Kidney (tissue), 13 donors: ENCODE measurements at regions not wholly inside any gene's neighbourhood (a gene's known extent, or its start where the extent isn't known, plus 50 kb on each side); places are given as distances from the start of the nearest gene placed in this dataset.

ENCODE experiments used
- DNase-seq, 5 donors: peaks; one replicate each; pipeline ENCODE4 v3.0.0-alpha.2; 2013 to 2020
- FAIRE-seq: peaks from 2 replicates; lab custom pipeline; 2012; peaks lifted over from hg19 to GRCh38; lab: Jason Lieb, UNC
- H3K27ac ChIP-seq, 2 donors: one replicate each; pipeline ENCODE4 v1.7.0; 2013; ENCODE audit warnings: low read depth in 2 of 2, low read length in 2 of 2, inconsistent platforms in 1 of 2
- H3K27me3 ChIP-seq: one replicate; pipeline ENCODE4 v1.7.1; 2013; ENCODE audit warnings: low read length, inconsistent platforms; ENCODE audit not compliant: control insufficient read depth, insufficient read depth
- H3K36me3 ChIP-seq, 3 donors: one replicate each; pipeline versions ENCODE4 v1.7.0 to v1.7.1; 2013; ENCODE audit warnings: low read length in 3 of 3, control low read depth in 1 of 3, inconsistent platforms in 1 of 3; ENCODE audit not compliant: insufficient read depth in 3 of 3, control insufficient read depth in 2 of 3
- H3K4me1 ChIP-seq, 3 donors: one replicate each; pipeline versions ENCODE4 v1.7.0 to v1.7.1; 2013; ENCODE audit warnings: low read length in 3 of 3, inconsistent platforms in 1 of 3, low read depth in 1 of 3; ENCODE audit not compliant: control insufficient read depth in 2 of 3, insufficient read depth in 2 of 3
- H3K4me3 ChIP-seq, 3 donors: one replicate each; pipeline versions ENCODE4 v1.7.0 to v1.8.1; 2013; ENCODE audit warnings: low read length in 3 of 3, control low read depth in 1 of 3, inconsistent platforms in 1 of 3
- H3K9ac ChIP-seq, 3 donors: one replicate each; pipeline versions ENCODE4 v1.7.0 to v1.7.1; 2013; ENCODE audit warnings: low read length in 3 of 3, control low read depth in 1 of 3, inconsistent platforms in 1 of 3
- H3K9me3 ChIP-seq, 3 donors: one replicate each; pipeline versions ENCODE4 v1.7.0 to v1.7.1; 2013; ENCODE audit warnings: low read length in 3 of 3, control low read depth in 1 of 3, inconsistent platforms in 1 of 3; ENCODE audit not compliant: control insufficient read depth in 2 of 3, insufficient read depth in 1 of 3
- intact Hi-C: fragments of 100-400 bp; cut with DNase I; formaldehyde crosslinking; loops from one replicate; pipeline ENCODE4 v1.11.1; 2022
- TF ChIP-seq, protein P1 (sequence below): IDR thresholded peaks from 3 replicates; pipeline ENCODE4 v1.5.1; 2012; ENCODE audit warnings: mild to moderate bottlenecking, moderate library complexity, borderline replicate concordance; ENCODE audit not compliant: insufficient read depth; ENCODE audit errors: extremely low read depth
- donor health status: control.
- donor health status: control.
- donor health status: control.
- donor health status: control.
- donor health status: control.
- donor health status: DM: yes; HTN: yes; CAD: no.
- donor health status: Normal renal cell carcinoma (clear cell type).

DNA sequence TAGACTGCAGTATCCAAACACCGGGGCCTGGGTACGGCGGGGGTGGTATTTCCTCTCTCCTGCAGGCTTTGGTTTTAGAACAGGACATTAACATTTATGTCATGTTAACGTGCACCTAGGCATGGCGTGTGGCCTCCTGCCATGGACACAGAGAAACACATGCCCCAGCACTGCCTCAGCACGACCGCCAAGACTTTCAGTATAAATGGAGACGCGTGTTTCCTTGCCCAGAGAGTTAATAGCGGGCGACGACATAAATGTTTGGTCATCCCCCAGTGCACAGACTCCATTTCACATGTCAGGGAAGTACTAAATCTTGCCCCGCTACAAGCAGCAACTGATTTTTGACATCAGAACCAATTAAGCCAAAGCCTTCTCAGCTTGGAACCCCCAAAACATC is 737.9 kb downstream of the RAB28 start:
- Histone ChIP-seq H3K36me3 (no peaks in the 10 kb centered on the region), H3K27me3 (no peaks in the 10 kb centered on the region), H3K9ac (no peak overlapping the region), H3K9me3 (no peaks in the 10 kb centered on the region), H3K27ac (no peak overlapping the region), H3K4me1 (no peaks in the 10 kb centered on the region), H3K4me3 (no peak overlapping the region)
- TF ChIP-seq, protein P1, sequence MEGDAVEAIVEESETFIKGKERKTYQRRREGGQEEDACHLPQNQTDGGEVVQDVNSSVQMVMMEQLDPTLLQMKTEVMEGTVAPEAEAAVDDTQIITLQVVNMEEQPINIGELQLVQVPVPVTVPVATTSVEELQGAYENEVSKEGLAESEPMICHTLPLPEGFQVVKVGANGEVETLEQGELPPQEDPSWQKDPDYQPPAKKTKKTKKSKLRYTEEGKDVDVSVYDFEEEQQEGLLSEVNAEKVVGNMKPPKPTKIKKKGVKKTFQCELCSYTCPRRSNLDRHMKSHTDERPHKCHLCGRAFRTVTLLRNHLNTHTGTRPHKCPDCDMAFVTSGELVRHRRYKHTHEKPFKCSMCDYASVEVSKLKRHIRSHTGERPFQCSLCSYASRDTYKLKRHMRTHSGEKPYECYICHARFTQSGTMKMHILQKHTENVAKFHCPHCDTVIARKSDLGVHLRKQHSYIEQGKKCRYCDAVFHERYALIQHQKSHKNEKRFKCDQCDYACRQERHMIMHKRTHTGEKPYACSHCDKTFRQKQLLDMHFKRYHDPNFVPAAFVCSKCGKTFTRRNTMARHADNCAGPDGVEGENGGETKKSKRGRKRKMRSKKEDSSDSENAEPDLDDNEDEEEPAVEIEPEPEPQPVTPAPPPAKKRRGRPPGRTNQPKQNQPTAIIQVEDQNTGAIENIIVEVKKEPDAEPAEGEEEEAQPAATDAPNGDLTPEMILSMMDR: no peak
- intact Hi-C loops: no loop called here
- FAIRE-seq: no peak
- DNase-seq: peak in 4 of 5 donors; percentile 50 to 75 (median 70)

DNA sequence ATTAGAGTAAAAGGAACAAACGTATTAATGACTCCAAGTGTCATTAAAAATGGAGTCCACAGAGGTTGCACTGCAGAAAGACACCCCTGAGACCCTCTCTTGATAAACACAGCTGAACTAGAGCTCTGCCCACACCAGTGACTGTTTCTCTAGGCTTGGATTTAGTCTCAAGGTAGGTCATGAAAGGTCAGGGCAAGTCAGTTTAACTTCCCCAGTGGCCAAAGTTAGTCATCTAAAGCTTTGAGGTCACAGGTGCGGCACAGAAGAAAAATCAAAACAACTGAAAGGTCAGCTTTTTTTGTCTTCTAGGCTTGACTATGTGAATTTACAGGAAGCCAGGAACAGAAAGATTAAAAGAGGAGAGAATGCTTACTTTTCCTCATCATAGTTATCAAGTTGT is 749.6 kb downstream of the RAB28 start:
- H3K4me3 ChIP-seq: no peak overlapping the region
- no peak for DNase-seq
- no peaks in the 10 kb centered on the region for H3K9me3 ChIP-seq
- intact Hi-C loops: no loop called here
- FAIRE-seq: no peak
- TF ChIP-seq, protein P1: no peak
- H3K27ac ChIP-seq: no peak overlapping the region
- no peaks in the 10 kb centered on the region for H3K27me3 ChIP-seq
- H3K4me1 ChIP-seq: no peaks in the 10 kb centered on the region
- no peaks in the 10 kb centered on the region for H3K36me3 ChIP-seq
- no peak overlapping the region for H3K9ac ChIP-seq

DNA sequence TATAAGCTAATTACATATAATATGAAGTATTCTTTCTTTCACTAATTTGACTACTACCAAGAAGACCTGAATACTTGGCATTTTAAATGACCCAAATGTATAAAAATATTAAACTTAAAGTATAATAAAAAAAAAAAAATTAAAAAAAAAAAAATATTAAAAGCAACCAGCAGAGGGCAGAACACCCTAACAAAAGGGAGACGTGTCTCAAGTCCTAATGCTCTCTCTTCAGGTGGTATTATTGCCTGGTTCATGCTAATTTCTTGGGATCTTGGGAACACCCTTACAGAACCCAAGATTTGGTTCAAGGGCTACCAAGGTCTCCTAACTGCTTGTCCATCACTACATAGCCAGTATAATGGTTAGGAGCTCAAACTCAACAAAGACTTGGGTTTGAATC is 754.8 kb downstream of the RAB28 start:
- Histone ChIP-seq H3K4me3 (no peak overlapping the region), H3K27me3 (no peaks in the 10 kb centered on the region), H3K9ac (no peak overlapping the region), H3K36me3 (no peaks in the 10 kb centered on the region), H3K9me3 (no peaks in the 10 kb centered on the region), H3K27ac (no peak overlapping the region), H3K4me1 (no peaks in the 10 kb centered on the region)
- peak; percentile 35 for FAIRE-seq
- TF ChIP-seq, protein P1: peak; percentile 7
- peak in 2 of 5 donors; percentile 36 to 40 for DNase-seq
- intact Hi-C loops: no loop called here

DNA sequence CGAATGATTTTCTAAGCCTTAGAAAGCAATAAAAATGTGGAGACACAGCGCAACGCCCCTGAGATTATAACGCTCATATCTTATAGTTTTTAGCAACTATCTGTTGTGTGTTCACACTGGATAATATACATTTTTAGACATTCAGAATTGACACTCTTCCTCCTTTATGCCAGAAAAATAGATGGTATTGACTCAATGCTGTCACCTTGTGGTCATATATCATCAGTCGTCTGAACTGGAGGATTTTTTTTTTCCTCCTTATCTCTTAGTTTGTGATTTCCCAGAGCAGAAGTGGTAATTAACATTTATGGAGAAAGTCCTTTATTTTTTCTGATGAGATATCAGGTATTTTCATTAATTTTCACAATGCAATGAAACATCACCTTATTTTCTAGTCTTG is 759.6 kb downstream of the RAB28 start:
- no peaks in the 10 kb centered on the region for H3K36me3 ChIP-seq
- no peak for DNase-seq
- no peaks in the 10 kb centered on the region for H3K9me3 ChIP-seq
- no peak for FAIRE-seq
- H3K27me3 ChIP-seq: no peaks in the 10 kb centered on the region
- intact Hi-C loops: no loop called here
- H3K9ac ChIP-seq: no peak overlapping the region
- TF ChIP-seq, protein P1: peak; percentile 9
- H3K27ac ChIP-seq: no peak overlapping the region
- H3K4me3 ChIP-seq: no peak overlapping the region
- no peaks in the 10 kb centered on the region for H3K4me1 ChIP-seq
